Transverse colon (tissue), 3 donors: ENCODE measurements at regions not wholly inside any gene's neighbourhood (a gene's known extent, or its start where the extent isn't known, plus 50 kb on each side); places are given as distances from the start of the nearest gene placed in this dataset.
"Not testable (repeated sequence)": the region's sequence is repeated elsewhere in the genome, so short reads cannot be mapped to it uniquely, and the experiment has no call there.

Source experiments
- CTCF ChIP-seq, 5 experiments: fragments of 200-600 bp in 3 of 5; fragments of 450-650 bp in 2 of 5; sonication (generic) in 3 of 5; IDR thresholded peaks; 1 replicate in 2 of 5; 2 replicates in 3 of 5; pipeline ENCODE4 v1.5.1; 2016 to 2017; ENCODE audit warnings: antibody characterized with exemption in 5 of 5, inconsistent platforms in 3 of 5, mild to moderate bottlenecking in 2 of 5, moderate library complexity in 1 of 5
- POLR2A ChIP-seq: fragments of 450-650 bp; IDR thresholded peaks from one replicate; pipeline ENCODE4 v1.6.1; 2016; ENCODE audit warnings: antibody characterized with exemption, mild to moderate bottlenecking, moderate library complexity

- TF ChIP-seq POLR2A; CTCF (IDR thresholded peaks at IDR 0.05): not testable (repeated sequence)
Observed at GRCh38 chr10:46816126-46816525, 95.1 kb upstream of the PTPN20 start.
